GM12878 (cell line): ENCODE measurements at regions not wholly inside any gene's neighbourhood (a gene's known extent, or its start where the extent isn't known, plus 50 kb on each side); places are given as distances from the start of the nearest gene placed in this dataset.

ENCODE experiments used
- ATAC-seq: fragments of 200-7000 bp; cut with Tn5 transposase; 3 replicates; pipeline ENCODE4 v1.9.1; 2020; ENCODE audit warnings: mild to moderate bottlenecking, moderate library complexity
- BruUV-seq: library from RNA; stranded (reverse); fragments of 400-500 nt; replicated peaks from 2 replicates; lab custom pipeline; 2021; lab: Mats Ljungman, UMichigan
- CTCF ChIA-PET: fragments of 300-600 bp; sonication (Branson Sonifier 250); formaldehyde crosslinking; extraction: SDS; loops from one replicate; lab custom pipeline; 2021; ENCODE audit warnings: inconsistent platforms; lab: Yijun Ruan, JAX
- POLR2A ChIA-PET: fragments of 350-600 bp; formaldehyde crosslinking; extraction: SDS; loops from one replicate; lab custom pipeline; 2021; ENCODE audit warnings: inconsistent platforms; lab: Charles Lee
- RAD21 ChIA-PET: fragments of 300-600 bp; sonication (Branson Sonifier 250); formaldehyde crosslinking; loops from one replicate; lab custom pipeline; 2023; ENCODE audit warnings: antibody characterized with exemption; ENCODE audit not compliant: unreplicated experiment; lab: Charles Lee
- SMC1A ChIA-PET: fragments of 300-600 bp; sonication (Branson Sonifier 250); formaldehyde crosslinking; loops from one replicate; lab custom pipeline; 2023; ENCODE audit not compliant: unreplicated experiment, uncharacterized antibody; lab: Charles Lee
- DNase-seq: peaks from one replicate; pipeline ENCODE4 v3.0.0-alpha.2; 2011; ENCODE audit warnings: low read depth, low spot score
- FAIRE-seq: peaks from 3 replicates; lab custom pipeline; 2011; peaks lifted over from hg19 to GRCh38; lab: Jason Lieb, UNC
- H2AFZ ChIP-seq: 2 replicates; pipeline ENCODE4 v1.6.0; 2011; ENCODE audit warnings: low read depth, low read length, control low read depth; ENCODE audit not compliant: control insufficient read depth
- H3K27ac ChIP-seq: 2 replicates; pipeline ENCODE4 v1.5.1; 2011; ENCODE audit warnings: control low read depth; ENCODE audit not compliant: control insufficient read depth, insufficient read depth
- H3K27me3 ChIP-seq, 2 experiments: replicated peaks in 1 of 2; 2 replicates each; pipeline versions ENCODE4 v1.6.0 to v1.6.1; 2011; ENCODE audit warnings: low read length in 1 of 2; ENCODE audit not compliant: control insufficient read depth in 2 of 2, insufficient read depth in 2 of 2
- H3K36me3 ChIP-seq, 2 experiments: 2 replicates each; pipeline ENCODE4 v1.5.1; 2011; ENCODE audit warnings: low read length in 1 of 2; ENCODE audit not compliant: control insufficient read depth in 2 of 2, insufficient read depth in 2 of 2
- H3K4me1 ChIP-seq: 2 replicates; pipeline ENCODE4 v1.6.1; 2011; ENCODE audit warnings: mild to moderate bottlenecking, low read length, moderate library complexity, mixed read lengths; ENCODE audit not compliant: control insufficient read depth, insufficient read depth
- H3K4me2 ChIP-seq: 2 replicates; pipeline ENCODE4 v1.6.0; 2011; ENCODE audit warnings: control low read depth; ENCODE audit not compliant: control insufficient read depth, insufficient read depth
- H3K4me3 ChIP-seq: fragments of 200-600 bp; sonication (generic); 2 replicates; pipeline ENCODE4 v1.5.1; 2016
- H3K79me2 ChIP-seq: 2 replicates; pipeline ENCODE4 v1.6.0; 2011; ENCODE audit warnings: low read length; ENCODE audit not compliant: control insufficient read depth, insufficient read depth
- H3K9ac ChIP-seq: 2 replicates; pipeline ENCODE4 v1.8.0; 2011; ENCODE audit warnings: low read length, control low read depth, mixed read lengths; ENCODE audit not compliant: control insufficient read depth, insufficient read depth
- H3K9me3 ChIP-seq: replicated peaks from 3 replicates; pipeline ENCODE4 v1.5.1; 2011; ENCODE audit warnings: mild to moderate bottlenecking, low read length; ENCODE audit not compliant: control insufficient read depth, insufficient read depth
- H4K20me1 ChIP-seq: 2 replicates; pipeline ENCODE4 v1.6.0; 2011; ENCODE audit not compliant: control insufficient read depth, insufficient read depth
- BRCA1 ChIP-seq: IDR thresholded peaks from 2 replicates; pipeline ENCODE4 v1.6.1; 2011; ENCODE audit warnings: low read depth, low read length, improper control_type of control experiment
- CTCF ChIP-seq, 3 experiments: IDR thresholded peaks in 2 of 3; conservative IDR thresholded peaks in 1 of 3; 2 replicates each; pipeline ENCODE4 v1.5.1; 2011; ENCODE audit warnings: low read depth in 3 of 3, low read length in 3 of 3, mild to moderate bottlenecking in 3 of 3, control low read depth in 2 of 3, moderate library complexity in 2 of 3, inconsistent platforms in 1 of 3, mixed read lengths in 1 of 3; ENCODE audit not compliant: control insufficient read depth in 2 of 3, insufficient read depth in 1 of 3; ENCODE audit errors: extremely low read depth in 1 of 3
- PKNOX1 ChIP-seq: fragments of 450-650 bp; IDR thresholded peaks from 2 replicates; pipeline ENCODE4 v1.6.1; 2016; ENCODE audit warnings: mild to moderate bottlenecking
- RAD21 ChIP-seq: IDR thresholded peaks from 2 replicates; pipeline ENCODE4 v1.6.1; 2011; ENCODE audit warnings: mild to moderate bottlenecking, low read depth, low read length, moderate library complexity; ENCODE audit not compliant: insufficient read depth
- SMAD5 ChIP-seq: IDR thresholded peaks from 2 replicates; pipeline ENCODE4 v1.6.1; 2016; ENCODE audit warnings: antibody characterized with exemption, low read depth
- SMARCA5 ChIP-seq: fragments of 450-650 bp; IDR thresholded peaks from 2 replicates; pipeline ENCODE4 v1.6.1; 2017; ENCODE audit warnings: mild to moderate bottlenecking
- SMC3 ChIP-seq: IDR thresholded peaks from 2 replicates; pipeline ENCODE4 v1.6.1; 2011; ENCODE audit warnings: low read length, improper control_type of control experiment, borderline replicate concordance
- SREBF2 ChIP-seq: IDR thresholded peaks from 2 replicates; pipeline ENCODE4 v1.6.1; 2012; ENCODE audit warnings: mild to moderate bottlenecking, low read length
- ZBTB11 ChIP-seq: fragments of 450-650 bp; formaldehyde crosslinking; IDR thresholded peaks from 2 replicates; pipeline ENCODE4 v1.5.0; 2022; ENCODE audit warnings: mild to moderate bottlenecking, missing genetic modification characterization
- WGBS: methylation state at CpG from one replicate; pipeline ENCODE4 v1.1.6; 2016; ENCODE audit warnings: low lambda C conversion rate; ENCODE audit not compliant: insufficient replicate concordance, insufficient coverage; ENCODE audit errors: missing lambda C conversion rate; 5-methylcytosine and 5-hydroxymethylcytosine counted together
- in situ Hi-C: fragments of 300-500 bp; cut with MboI; formaldehyde crosslinking; loops from 9 replicates; pipeline ENCODE4 v1.14.3; 2018; ENCODE audit warnings: mixed read lengths
- intact Hi-C: fragments of 100-400 bp; cut with micrococcal nuclease; formaldehyde crosslinking; loops from one replicate; pipeline ENCODE4 v1.14.2; 2022; ENCODE audit not compliant: unreplicated experiment

- ChIA-PET POLR2A (interaction anchor here (0.6 kb wide), 2 partner anchors 193 to 618 kb away, joined by 3 to 4 read pairs; no protein-coding TSS in a partner anchor), SMC1A (interaction anchor here (0.6 to 5.6 kb wide), 37 partner anchors 8 to 935 kb away, joined by 3 to 142 read pairs (median 4); partner anchors contain the start of gene SHQ1), CTCF (interaction anchor here (0.5 to 9.1 kb wide), 74 partner anchors 9 to 954 kb away, joined by 3 to 239 read pairs (median 4); partner anchors contain the start of gene SHQ1), RAD21 (interaction anchor here (0.6 to 5.2 kb wide), 24 partner anchors 8 to 790 kb away, joined by 3 to 131 read pairs (median 4); no protein-coding TSS in a partner anchor)
- BruUV-seq = no TSS peak
- Histone ChIP-seq H2AFZ (no peak overlapping the region), H3K4me2 (no peak overlapping the region), H3K79me2 (no peaks in the 10 kb centered on the region), H4K20me1 (no peaks in the 10 kb centered on the region), H3K9me3 (no peaks in the 10 kb centered on the region), H3K9ac (no peak overlapping the region), H3K27me3 (no peaks in the 10 kb centered on the region), H3K4me3 (no peak overlapping the region), H3K27ac (no peak overlapping the region), H3K36me3 (no peaks in the 10 kb centered on the region), H3K4me1 (no peaks in the 10 kb centered on the region)
- no peak for FAIRE-seq
- intact Hi-C loops = loop anchor here (1.0 to 2.0 kb wide), 3 partner anchors 151 to 419 kb away; no protein-coding TSS in a partner anchor
- ATAC-seq = peak; percentile 89
- in situ Hi-C loops = loop anchor here (5.0 to 10.0 kb wide), 2 partner anchors 156 to 419 kb away; no protein-coding TSS in a partner anchor
- DNase-seq = no peak
- WGBS = 62% methylated on average over 13 of the region's 13 CpGs
- TF ChIP-seq PKNOX1 = no peak
- TF ChIP-seq ZBTB11 (CRISPR knock-in tag) = no peak
- TF ChIP-seq SMARCA5 = 0 out of 2 replicates have a peak, but pooled peaks have one; percentile 47
- peak; percentile 56 to 68 (median 57); a peak in 5 of 6 replicates for TF ChIP-seq CTCF (IDR thresholded peaks at IDR 0.05 in 2 of 3, conservative IDR thresholded peaks at IDR 0.05 in 1 of 3; ENCODE audit: control insufficient read depth in 2 of 3, extremely low read depth in 1 of 3, insufficient read depth in 1 of 3, low read depth in 3 of 3, low read length in 3 of 3)
- no peak for TF ChIP-seq SREBF2
- peak; percentile 84 for TF ChIP-seq RAD21
- no peak for TF ChIP-seq SMAD5
- peak; percentile 78; the same call in 1 of the 2 replicates for TF ChIP-seq SMC3
- TF ChIP-seq BRCA1 = no peak
Measured at GRCh38 chr3:72665701-72666446, 182.4 kb downstream of the SHQ1 start.
